Heart left ventricle (tissue), 16 donors: ENCODE measurements at regions not wholly inside any gene's neighbourhood (a gene's known extent, or its start where the extent isn't known, plus 50 kb on each side); places are given as distances from the start of the nearest gene placed in this dataset.
A peak's percentile ranks its signal among the peaks of the same experiment; 100 is the strongest.

Experiments
- ATAC-seq, 4 donors: fragments of 200-7000 bp; cut with Tn5 transposase; one replicate each; pipeline ENCODE4 v1.9.1; 2020 to 2022; ENCODE audit warnings: moderate library complexity in 4 of 4, mild to moderate bottlenecking in 3 of 4, moderate number of reproducible peaks in 1 of 4
- DNase-seq, 5 donors: peaks; one replicate each; pipeline ENCODE4 v3.0.0-alpha.2; 2020
- H3K27ac ChIP-seq, 12 donors: fragments of 200-600 bp; sonication (generic) in 4 of 12; one replicate each; pipeline versions ENCODE4 v1.5.0 to v1.8.0; 2016 to 2022; ENCODE audit warnings: mild to moderate bottlenecking in 2 of 12
- H3K27me3 ChIP-seq, 9 donors: fragments of 200-600 bp; sonication (generic) in 2 of 9; one replicate each; pipeline versions ENCODE4 v1.5.1 to v1.8.0; 2016 to 2022; ENCODE audit warnings: mild to moderate bottlenecking in 3 of 9
- H3K36me3 ChIP-seq, 9 donors: fragments of 200-600 bp; sonication (generic) in 2 of 9; one replicate each; pipeline versions ENCODE4 v1.5.0 to v1.8.0; 2018 to 2022; ENCODE audit warnings: mild to moderate bottlenecking in 2 of 9
- H3K4me1 ChIP-seq, 12 donors: fragments of 200-600 bp; sonication (generic) in 4 of 12; one replicate each; pipeline versions ENCODE4 v1.5.0 to v1.8.0; 2016 to 2022; ENCODE audit warnings: mild to moderate bottlenecking in 3 of 12
- H3K4me3 ChIP-seq, 12 donors: fragments of 200-600 bp; sonication (generic) in 4 of 12; one replicate each; pipeline versions ENCODE4 v1.5.0 to v1.8.0; 2017 to 2022; ENCODE audit warnings: mild to moderate bottlenecking in 9 of 12, moderate library complexity in 4 of 12
- H3K9me3 ChIP-seq, 12 donors: fragments of 200-600 bp; sonication (generic) in 4 of 12; one replicate each; pipeline versions ENCODE4 v1.5.0 to v1.8.0; 2016 to 2022; ENCODE audit warnings: mild to moderate bottlenecking in 1 of 12
- CTCF ChIP-seq, 12 donors: fragments of 200-600 bp; sonication (generic) in 4 of 12; IDR thresholded peaks; one replicate each; pipeline versions ENCODE4 v1.5.0 to v1.8.0; 2018 to 2022; ENCODE audit warnings: antibody characterized with exemption in 12 of 12, mild to moderate bottlenecking in 5 of 12
- POLR2A ChIP-seq, 2 donors: fragments of 450-650 bp; IDR thresholded peaks; one replicate each; pipeline ENCODE4 v1.6.1; 2017; ENCODE audit warnings: antibody characterized with exemption in 2 of 2, mild to moderate bottlenecking in 2 of 2, moderate library complexity in 2 of 2
- WGBS, 4 donors: extraction: QIAGEN DNeasy Blood & Tissue Kit in 2 of 4; methylation state at CpG; one replicate each; pipeline versions ENCODE4 v1.1.5 to v1.1.7; 2013 to 2018; 5-methylcytosine and 5-hydroxymethylcytosine counted together
- intact Hi-C, 10 donors: fragments of 100-400 bp; cut with DNase I; formaldehyde crosslinking; loops; one replicate each; pipeline versions ENCODE4 v1.11.1 to v1.14.2; 2022
- donor health status: ischemic (EF 13 %, LVEDD 7.1; RV severe dilation, severe dysfunction).
- donor health status: healthy with polysubstance abuse.
- donor health status: DM: no; HTN: yes; CAD: no.
- donor health status: DM: no; HTN: no; CAD: no.
- donor health status: ischemic (EF 25% LVEDD 6.9; RV normal size, moderate dysfunction).
- donor health status: ischemic (EF 25% LVEDD 5.7; RV mildly dilated, moderate dysfunction).
- donor health status: healthy.
- donor health status: DM: yes; HTN: yes; CAD: no.
- donor health status: ischemic (EF 35%, LVEDD 5.7; RV mildly dilated, moderate dysfunction).
- donor health status: nonischemic (EF 11% LVEDD 7.7; RV severe dilation, severe dysfunction).
- donor health status: DM: yes; HTN: yes; CAD: no.
- donor health status: PGD.
- donor health status: ischemic (EF 29% LVEDD 5.4; RV normal size, mild dysfunction).
- donor health status: nonischemic (EF 23%, LVEDD 6.1; RV moderate dilation, normal function).

GRCh38 chr13:111036665-111037064 is 78.4 kb upstream of the ARHGEF7 start:
- no peaks in the 10 kb centered on the region for H3K36me3 ChIP-seq
- no peaks in the 10 kb centered on the region for H3K27me3 ChIP-seq
- H3K9me3 ChIP-seq: no peaks in the 10 kb centered on the region
- 81 to 84% (median 82%) methylated on average over 7 of the region's 7 CpGs for WGBS, 4 donors
- TF ChIP-seq CTCF (IDR thresholded peaks at IDR 0.05): no peak
- no peak for TF ChIP-seq POLR2A (IDR thresholded peaks at IDR 0.05)
- intact Hi-C loops: no loop called here
- H3K4me3 ChIP-seq: no peak overlapping the region
- peak in 1 of 4 donors; percentile 22 for ATAC-seq
- no peak for DNase-seq
- peaks cover 0 to 3% (median 0%) of the 10 kb centered on the region in 12 donors for H3K4me1 ChIP-seq
- H3K27ac ChIP-seq: no peak overlapping the region

DNA sequence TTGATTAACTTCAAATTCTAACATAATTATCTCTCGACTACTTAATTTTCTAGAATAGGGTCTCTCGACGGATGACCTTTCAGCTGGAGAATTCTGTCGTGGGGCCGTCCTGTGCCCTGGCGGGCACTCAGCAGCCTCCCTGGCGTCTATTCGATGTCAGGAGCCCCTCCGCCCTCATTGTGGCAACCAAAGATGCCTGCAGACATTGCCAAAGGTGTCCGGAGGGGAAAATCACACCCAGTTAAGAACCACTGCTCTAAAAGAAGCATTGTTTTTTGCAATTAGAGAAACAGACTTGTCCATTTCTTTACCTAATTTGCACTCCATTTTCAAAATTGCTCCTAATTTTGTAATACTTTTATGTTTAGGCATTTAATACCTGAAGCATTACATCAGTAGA is 79.2 kb upstream of the ARHGEF7 start:
- TF ChIP-seq CTCF (IDR thresholded peaks at IDR 0.05) (no peak), POLR2A (IDR thresholded peaks at IDR 0.05) (no peak)
- Histone ChIP-seq H3K36me3 (no peaks in the 10 kb centered on the region), H3K4me1 (peaks cover 0 to 3% (median 0%) of the 10 kb centered on the region in 12 donors), H3K27me3 (no peaks in the 10 kb centered on the region), H3K27ac (no peak overlapping the region), H3K4me3 (no peak overlapping the region), H3K9me3 (no peaks in the 10 kb centered on the region)
- no peak for DNase-seq
- no peak for ATAC-seq
- intact Hi-C loops: no loop called here
- whole genome bisulfite sequencing, 4 donors: 71 to 88% (median 80%) methylated on average over 10 of the region's 10 CpGs

DNA sequence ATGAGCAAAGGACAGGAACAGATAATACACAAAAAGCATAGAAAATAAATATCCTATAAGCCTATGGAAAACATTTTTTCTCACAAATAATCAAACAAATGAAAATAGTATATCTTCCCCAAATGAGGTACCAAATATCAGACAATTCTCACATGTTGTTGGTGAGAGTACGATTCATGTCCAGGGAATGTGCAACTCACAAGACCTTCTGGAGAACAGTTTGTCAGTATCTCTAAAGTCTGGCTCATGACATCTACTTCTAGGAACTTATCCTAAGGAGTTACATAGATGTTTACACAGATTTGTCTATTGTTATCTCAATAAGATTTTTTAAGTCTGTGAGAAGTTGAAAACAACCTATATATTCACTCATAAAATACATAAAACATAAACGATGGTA is 80.3 kb upstream of the ARHGEF7 start:
- Histone ChIP-seq H3K9me3 (no peaks in the 10 kb centered on the region), H3K4me3 (no peak overlapping the region), H3K27ac (no peak overlapping the region), H3K27me3 (no peaks in the 10 kb centered on the region), H3K4me1 (peaks cover 0 to 3% (median 0%) of the 10 kb centered on the region in 12 donors), H3K36me3 (no peaks in the 10 kb centered on the region)
- ATAC-seq: no peak
- TF ChIP-seq CTCF (IDR thresholded peaks at IDR 0.05) (no peak), POLR2A (IDR thresholded peaks at IDR 0.05) (no peak)
- 72 to 90% (median 78%) methylated on average over 2 of the region's 2 CpGs for WGBS, 4 donors
- intact Hi-C loops: no loop called here
- DNase-seq: no peak

GRCh38 chr13:111033172-111034130 is 81.7 kb upstream of the ARHGEF7 start:
- TF ChIP-seq CTCF (IDR thresholded peaks at IDR 0.05): peak in 2 of 12 donors; percentile 10 to 12
- TF ChIP-seq POLR2A (IDR thresholded peaks at IDR 0.05): no peak
- 66 to 74% (median 69%) methylated on average over 15 to 16 of the region's 16 CpGs for WGBS, 4 donors
- H3K27ac ChIP-seq: no peak overlapping the region

More at GRCh38 chr13:111033172-111034130, 81.7 kb upstream of the ARHGEF7 start:
- ATAC-seq (peak in 1 of 4 donors; percentile 31), DNase-seq (no peak)
- H3K27me3 ChIP-seq: no peaks in the 10 kb centered on the region
- intact Hi-C loops: no loop called here
- no peaks in the 10 kb centered on the region for H3K9me3 ChIP-seq
- H3K36me3 ChIP-seq: no peaks in the 10 kb centered on the region
- peaks cover 0 to 3% (median 0%) of the 10 kb centered on the region in 12 donors for H3K4me1 ChIP-seq
- no peak overlapping the region for H3K4me3 ChIP-seq
